CD14-positive monocyte (primary cell): ENCODE measurements at regions not wholly inside any gene's neighbourhood (a gene's known extent, or its start where the extent isn't known, plus 50 kb on each side); places are given as distances from the start of the nearest gene placed in this dataset.

Experiments
- DNase-seq, 3 donors: peaks; one replicate each; pipeline ENCODE4 v3.0.0-alpha.2; 2011 to 2022
- H2AFZ ChIP-seq: 2 replicates; pipeline ENCODE4 v1.6.0; 2012; ENCODE audit warnings: mild to moderate bottlenecking, low read depth, low read length, inconsistent platforms; ENCODE audit not compliant: insufficient read depth, poor library complexity, severe bottlenecking
- H3K27ac ChIP-seq, 2 donors: 1 replicate in 1 of 2; 2 replicates in 1 of 2; pipeline ENCODE4 v1.5.1; 2012 to 2013; ENCODE audit warnings: low read length in 2 of 2, control low read depth in 1 of 2, inconsistent platforms in 1 of 2, low read depth in 1 of 2, mild to moderate bottlenecking in 1 of 2
- H3K27me3 ChIP-seq, 2 donors: one replicate each; pipeline versions ENCODE4 v1.6.0 to v1.6.1; 2011 to 2013; ENCODE audit warnings: low read length in 2 of 2; ENCODE audit not compliant: control insufficient read depth in 2 of 2, insufficient read depth in 2 of 2
- H3K36me3 ChIP-seq, 2 donors: replicated peaks in 1 of 2; 1 replicate in 1 of 2; 2 replicates in 1 of 2; pipeline versions ENCODE4 v1.5.1 to v1.6.1; 2012 to 2013; ENCODE audit warnings: low read length in 2 of 2, control low read depth in 1 of 2, inconsistent platforms in 1 of 2, mild to moderate bottlenecking in 1 of 2; ENCODE audit not compliant: insufficient read depth in 2 of 2, control insufficient read depth in 1 of 2
- H3K4me1 ChIP-seq, 2 donors: 1 replicate in 1 of 2; 2 replicates in 1 of 2; pipeline versions ENCODE4 v1.5.1 to v1.6.1; 2012 to 2013; ENCODE audit warnings: low read length in 2 of 2, control low read depth in 1 of 2, inconsistent platforms in 1 of 2, mild to moderate bottlenecking in 1 of 2, moderate library complexity in 1 of 2; ENCODE audit not compliant: insufficient read depth in 2 of 2, control insufficient read depth in 1 of 2
- H3K4me2 ChIP-seq: replicated peaks from 2 replicates; pipeline ENCODE3; 2012; ENCODE audit warnings: low read length, moderate library complexity, mild to moderate bottlenecking; ENCODE audit not compliant: poor library complexity, severe bottlenecking; ENCODE audit errors: extremely low read depth
- H3K4me3 ChIP-seq, 3 experiments: fragments of 200-600 bp in 1 of 3; sonication (generic) in 1 of 3; replicated peaks in 1 of 3; 1 replicate in 2 of 3; 2 replicates in 1 of 3; pipeline ENCODE4 v1.5.1; 2011 to 2013; ENCODE audit warnings: low read length in 3 of 3, mild to moderate bottlenecking in 3 of 3, control low read depth in 2 of 3, low read depth in 2 of 3, inconsistent platforms in 1 of 3, moderate library complexity in 1 of 3
- H3K79me2 ChIP-seq: 2 replicates; pipeline ENCODE4 v1.6.0; 2012; ENCODE audit warnings: mild to moderate bottlenecking, control low read depth, inconsistent platforms, low read length, moderate library complexity; ENCODE audit not compliant: insufficient read depth
- H3K9ac ChIP-seq: 2 replicates; pipeline ENCODE4 v1.6.0; 2017; ENCODE audit warnings: low read length, mild to moderate bottlenecking; ENCODE audit not compliant: insufficient read depth, poor library complexity, severe bottlenecking
- H3K9me3 ChIP-seq, 2 donors: replicated peaks in 1 of 2; 1 replicate in 1 of 2; 2 replicates in 1 of 2; pipeline versions ENCODE4 v1.5.1 to v1.6.1; 2012 to 2013; ENCODE audit warnings: low read length in 2 of 2, control low read depth in 1 of 2; ENCODE audit not compliant: control insufficient read depth in 1 of 2, insufficient read depth in 1 of 2
- H4K20me1 ChIP-seq: 2 replicates; pipeline ENCODE4 v1.6.0; 2012; ENCODE audit warnings: mild to moderate bottlenecking, low read length, control low read depth, moderate library complexity; ENCODE audit not compliant: insufficient read depth
- H3K27ac Mint-ChIP-seq, 7 donors: one replicate each; pipeline ENCODE4 v1.8.0; 2020; ENCODE audit warnings: mild to moderate bottlenecking in 7 of 7, mixed read lengths in 7 of 7, moderate library complexity in 6 of 7, inconsistent platforms in 2 of 7
- H3K27me3 Mint-ChIP-seq, 3 donors: one replicate each; pipeline ENCODE4 v1.8.0; 2021 to 2022; ENCODE audit warnings: low read depth in 3 of 3, mild to moderate bottlenecking in 3 of 3, mixed read lengths in 3 of 3, moderate library complexity in 3 of 3, inconsistent platforms in 1 of 3
- H3K36me3 Mint-ChIP-seq, 2 donors: one replicate each; pipeline ENCODE4 v1.8.0; 2020; ENCODE audit warnings: mixed read lengths in 2 of 2, inconsistent platforms in 1 of 2, mild to moderate bottlenecking in 1 of 2
- H3K4me1 Mint-ChIP-seq: one replicate; pipeline ENCODE4 v1.8.0; 2020; ENCODE audit warnings: mild to moderate bottlenecking, mixed read lengths
- H3K4me3 Mint-ChIP-seq, 2 donors: one replicate each; pipeline ENCODE4 v1.8.0; 2020; ENCODE audit warnings: mild to moderate bottlenecking in 2 of 2, mixed read lengths in 2 of 2, moderate library complexity in 1 of 2
- H3K9me3 Mint-ChIP-seq, 7 donors: one replicate each; pipeline ENCODE4 v1.8.0; 2020 to 2022; ENCODE audit warnings: mixed read lengths in 7 of 7, mild to moderate bottlenecking in 6 of 7, moderate library complexity in 6 of 7, inconsistent platforms in 2 of 7
- WGBS: methylation state at CpG from one replicate; pipeline ENCODE4 v1.1.5; 2013; ENCODE audit warnings: missing lambda C conversion rate; ENCODE audit not compliant: insufficient coverage; 5-methylcytosine and 5-hydroxymethylcytosine counted together
- intact Hi-C, 2 donors: fragments of 100-400 bp; cut with micrococcal nuclease; formaldehyde crosslinking; loops; one replicate each; pipeline versions ENCODE4 v1.15.0 to v1.15.1; 2023
- TF ChIP-seq, protein P1 (sequence below): fragments of 200-600 bp; IDR thresholded peaks from one replicate; pipeline ENCODE4 v1.8.0; 2022; ENCODE audit warnings: antibody characterized with exemption, mild to moderate bottlenecking

DNA sequence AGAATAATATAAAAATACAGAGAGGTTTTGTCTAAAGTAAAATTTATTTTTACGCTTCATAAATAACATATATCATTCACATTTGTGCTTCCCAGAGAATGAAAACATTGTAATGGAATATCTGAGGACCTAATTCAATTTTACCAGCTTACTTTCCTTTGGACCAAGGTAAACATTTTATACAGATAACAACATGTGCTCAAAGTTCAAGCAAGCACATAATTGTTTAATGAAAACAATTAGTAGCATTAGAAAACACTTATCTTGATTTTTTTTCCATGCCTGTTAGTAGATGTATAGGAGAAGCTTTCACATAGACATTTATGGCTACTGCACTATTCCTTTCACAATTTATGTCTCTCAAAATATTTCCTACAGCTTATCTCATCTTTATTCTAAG lies 400.0 kb downstream of the ZIC1 start:
- Mint-ChIP-seq H3K4me3 (no peak overlapping the region), H3K27ac (no peak overlapping the region), H3K36me3 (no peaks in the 10 kb centered on the region), H3K4me1 (no peaks in the 10 kb centered on the region), H3K27me3 (peaks cover 0 to 3% (median 2%) of the 10 kb centered on the region in 3 donors), H3K9me3 (peaks cover 0 to 2% (median 0%) of the 10 kb centered on the region in 7 donors)
- TF ChIP-seq, protein P1, sequence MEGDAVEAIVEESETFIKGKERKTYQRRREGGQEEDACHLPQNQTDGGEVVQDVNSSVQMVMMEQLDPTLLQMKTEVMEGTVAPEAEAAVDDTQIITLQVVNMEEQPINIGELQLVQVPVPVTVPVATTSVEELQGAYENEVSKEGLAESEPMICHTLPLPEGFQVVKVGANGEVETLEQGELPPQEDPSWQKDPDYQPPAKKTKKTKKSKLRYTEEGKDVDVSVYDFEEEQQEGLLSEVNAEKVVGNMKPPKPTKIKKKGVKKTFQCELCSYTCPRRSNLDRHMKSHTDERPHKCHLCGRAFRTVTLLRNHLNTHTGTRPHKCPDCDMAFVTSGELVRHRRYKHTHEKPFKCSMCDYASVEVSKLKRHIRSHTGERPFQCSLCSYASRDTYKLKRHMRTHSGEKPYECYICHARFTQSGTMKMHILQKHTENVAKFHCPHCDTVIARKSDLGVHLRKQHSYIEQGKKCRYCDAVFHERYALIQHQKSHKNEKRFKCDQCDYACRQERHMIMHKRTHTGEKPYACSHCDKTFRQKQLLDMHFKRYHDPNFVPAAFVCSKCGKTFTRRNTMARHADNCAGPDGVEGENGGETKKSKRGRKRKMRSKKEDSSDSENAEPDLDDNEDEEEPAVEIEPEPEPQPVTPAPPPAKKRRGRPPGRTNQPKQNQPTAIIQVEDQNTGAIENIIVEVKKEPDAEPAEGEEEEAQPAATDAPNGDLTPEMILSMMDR = no peak
- H4K20me1 ChIP-seq = no peaks in the 10 kb centered on the region
- no peak overlapping the region for H2AFZ ChIP-seq
- H3K9me3 ChIP-seq = no peaks in the 10 kb centered on the region
- H3K27ac ChIP-seq = no peak overlapping the region
- no peaks in the 10 kb centered on the region for H3K4me1 ChIP-seq
- H3K79me2 ChIP-seq = no peaks in the 10 kb centered on the region
- no CpG with 5 or more reads among the region's 1 CpG for WGBS
- H3K4me3 ChIP-seq = no peak overlapping the region
- no peaks in the 10 kb centered on the region for H3K27me3 ChIP-seq
- H3K9ac ChIP-seq = no peak overlapping the region
- intact Hi-C loops = no loop called here
- H3K4me2 ChIP-seq = no peak overlapping the region
- no peak for DNase-seq
- no peaks in the 10 kb centered on the region for H3K36me3 ChIP-seq

DNA sequence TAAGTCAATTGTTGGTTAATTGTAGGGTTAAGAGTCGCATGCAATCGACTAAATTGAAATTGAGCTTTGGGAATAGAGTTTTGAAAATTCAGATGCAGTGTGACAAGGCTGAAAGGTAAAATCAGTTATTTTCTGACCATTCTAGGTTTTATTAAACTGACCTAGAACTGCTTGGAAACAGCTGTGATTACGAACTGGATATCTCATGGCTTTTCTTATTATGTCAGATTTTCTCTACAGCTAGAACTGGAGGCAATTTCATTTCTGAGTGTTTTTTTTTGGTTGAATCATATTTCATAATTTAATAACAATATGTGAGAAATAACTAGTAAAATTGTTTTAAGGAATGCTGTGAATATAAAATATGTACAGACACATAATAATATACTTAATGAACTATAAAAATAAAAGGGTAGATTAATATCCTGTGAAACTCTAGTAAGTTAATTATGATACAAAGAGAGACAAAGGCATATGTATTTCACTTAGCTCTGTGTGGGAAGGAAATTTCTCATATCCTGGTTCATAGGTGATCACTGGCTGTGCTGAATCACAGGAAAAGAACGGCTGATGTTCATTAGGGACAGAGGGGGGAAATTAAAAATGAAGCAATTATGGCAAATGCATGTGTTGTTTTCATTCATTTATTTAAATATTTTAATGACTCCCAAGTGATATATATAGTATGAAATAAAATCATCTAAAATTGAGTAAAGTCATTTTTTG lies 403.2 kb downstream of the ZIC1 start:
- 100% methylated on average over 2 of the region's 4 CpGs for WGBS

More for the DNA sequence above, 403.2 kb downstream of the ZIC1 start:
- no peak overlapping the region for H3K4me3 Mint-ChIP-seq
- H3K27ac Mint-ChIP-seq = peak overlapping the region in 1 of 7 donors; percentile 12
- Histone ChIP-seq H3K4me3 (no peak overlapping the region), H3K79me2 (no peaks in the 10 kb centered on the region), H3K4me1 (no peaks in the 10 kb centered on the region), H3K9me3 (no peaks in the 10 kb centered on the region), H2AFZ (no peak overlapping the region), H3K9ac (no peak overlapping the region), H3K27ac (no peak overlapping the region), H4K20me1 (no peaks in the 10 kb centered on the region), H3K4me2 (no peak overlapping the region), H3K27me3 (no peaks in the 10 kb centered on the region), H3K36me3 (no peaks in the 10 kb centered on the region)
- DNase-seq = no peak
- H3K27me3 Mint-ChIP-seq = peaks cover 0 to 3% (median 1%) of the 10 kb centered on the region in 3 donors
- TF ChIP-seq, protein P1 = no peak
- intact Hi-C loops = no loop called here
- no peaks in the 10 kb centered on the region for H3K4me1 Mint-ChIP-seq
- peaks cover 0 to 2% (median 0%) of the 10 kb centered on the region in 7 donors for H3K9me3 Mint-ChIP-seq
- H3K36me3 Mint-ChIP-seq = no peaks in the 10 kb centered on the region
